HepG2 (cell line): ENCODE measurements at regions not wholly inside any gene's neighbourhood (a gene's known extent, or its start where the extent isn't known, plus 50 kb on each side); places are given as distances from the start of the nearest gene placed in this dataset.

Experiments used
- ATAC-seq: fragments of 200-7000 bp; cut with Tn5 transposase; 3 replicates; pipeline ENCODE4 v1.9.1; 2020; ENCODE audit warnings: mild to moderate bottlenecking, moderate library complexity
- BruUV-seq: library from RNA; stranded (reverse); fragments of 400-500 nt; replicated peaks from 2 replicates; lab custom pipeline; 2021; lab: Mats Ljungman, UMichigan
- CTCF ChIA-PET: fragments of 300-600 bp; formaldehyde crosslinking; extraction: SDS; loops from one replicate; lab custom pipeline; 2021; ENCODE audit warnings: low total read pairs, inconsistent platforms, low intra/inter-chr PET ratio; lab: Yijun Ruan, JAX
- POLR2A ChIA-PET: fragments of 350-600 bp; sonication (Branson Sonifier 250); formaldehyde crosslinking; loops from one replicate; lab custom pipeline; 2020; ENCODE audit warnings: antibody characterized with exemption, inconsistent platforms; lab: Yijun Ruan, JAX
- DNase-seq: peaks from one replicate; pipeline ENCODE4 v3.0.0-alpha.2; 2015; ENCODE audit warnings: low spot score
- FAIRE-seq: peaks from 3 replicates; lab custom pipeline; 2011; peaks lifted over from hg19 to GRCh38; lab: Jason Lieb, UNC
- H2AFZ ChIP-seq: one replicate; pipeline ENCODE4 v1.6.1; 2011; ENCODE audit warnings: low read length, inconsistent platforms
- H3K27ac ChIP-seq: fragments of 300-600 bp; 3 replicates; pipeline ENCODE4 v1.8.0; 2011; ENCODE audit warnings: mixed run types, mild to moderate bottlenecking, mixed read lengths, low read length, inconsistent platforms; ENCODE audit not compliant: insufficient read depth; ENCODE audit errors: extremely low read length
- H3K27me3 ChIP-seq, 2 experiments: fragments of 200-600 bp in 1 of 2; 2 replicates in 1 of 2; 3 replicates in 1 of 2; pipeline versions ENCODE4 v1.6.0 to v1.8.0; 2011; ENCODE audit warnings: low read length in 2 of 2, mild to moderate bottlenecking in 2 of 2, moderate library complexity in 2 of 2, inconsistent platforms in 1 of 2; ENCODE audit not compliant: insufficient read depth in 2 of 2, control insufficient read depth in 1 of 2
- H3K36me3 ChIP-seq, 2 experiments: fragments of 200-600 bp in 1 of 2; replicated peaks in 1 of 2; 2 replicates in 1 of 2; 3 replicates in 1 of 2; pipeline versions ENCODE4 v1.5.1 to v1.8.0; 2011; ENCODE audit warnings: low read length in 2 of 2, inconsistent platforms in 1 of 2; ENCODE audit not compliant: insufficient read depth in 2 of 2, control insufficient read depth in 1 of 2
- H3K4me1 ChIP-seq: 2 replicates; pipeline ENCODE4 v1.5.1; 2012; ENCODE audit warnings: low read length, inconsistent platforms; ENCODE audit not compliant: insufficient read depth
- H3K4me2 ChIP-seq: 2 replicates; pipeline ENCODE4 v1.6.0; 2011; ENCODE audit warnings: low read depth, low read length, inconsistent platforms
- H3K4me3 ChIP-seq, 3 experiments: fragments of 200-600 bp in 1 of 3; sonication (generic), shearing (Covaris generic) in 1 of 3; replicated peaks in 1 of 3; 2 replicates each; pipeline ENCODE4 v1.5.1; 2011 to 2016; ENCODE audit warnings: low read length in 3 of 3, inconsistent platforms in 2 of 3, low read depth in 2 of 3, mild to moderate bottlenecking in 2 of 3, control low read depth in 1 of 3, mixed read lengths in 1 of 3; ENCODE audit not compliant: insufficient read depth in 1 of 3
- H3K79me2 ChIP-seq: one replicate; pipeline ENCODE4 v1.6.1; 2011; ENCODE audit warnings: low read length, inconsistent platforms; ENCODE audit not compliant: insufficient read depth
- H3K9ac ChIP-seq: 2 replicates; pipeline ENCODE4 v1.6.0; 2011; ENCODE audit warnings: mild to moderate bottlenecking, low read depth, low read length, inconsistent platforms; ENCODE audit not compliant: insufficient read depth
- H3K9me3 ChIP-seq: 2 replicates; pipeline ENCODE4 v1.5.1; 2012; ENCODE audit warnings: mild to moderate bottlenecking, low read length
- H4K20me1 ChIP-seq: 2 replicates; pipeline ENCODE4 v1.6.0; 2011; ENCODE audit warnings: inconsistent platforms, mild to moderate bottlenecking, low read length, moderate library complexity; ENCODE audit not compliant: insufficient read depth
- CCAR2 ChIP-seq: fragments of 200-400 bp; formaldehyde crosslinking; optimal IDR thresholded peaks from 2 replicates; pipeline ENCODE3; 2018; ENCODE audit warnings: low read depth, mild to moderate bottlenecking, low read length, moderate library complexity
- CCDC6 ChIP-seq: sonication (generic); formaldehyde crosslinking; IDR thresholded peaks from 2 replicates; pipeline ENCODE4 v1.8.1; 2022; ENCODE audit warnings: mild to moderate bottlenecking, missing genetic modification reagents, moderate library complexity
- HNF1A ChIP-seq, 2 experiments: sonication (generic) in 1 of 2; formaldehyde crosslinking in 1 of 2; IDR thresholded peaks; 2 replicates each; pipeline versions ENCODE4 v1.4.0 to v1.6.1; 2016 to 2020; ENCODE audit warnings: borderline replicate concordance in 1 of 2, low read depth in 1 of 2, mild to moderate bottlenecking in 1 of 2, missing genetic modification reagents in 1 of 2
- KLF6 ChIP-seq: IDR thresholded peaks from 2 replicates; pipeline ENCODE4 v1.8.0; 2016; ENCODE audit warnings: missing biosample characterization, missing genetic modification reagents
- PHF21A ChIP-seq: sonication (generic); formaldehyde crosslinking; IDR thresholded peaks from 2 replicates; pipeline ENCODE4 v1.5.0; 2020; ENCODE audit warnings: mild to moderate bottlenecking, missing genetic modification reagents
- RXRB ChIP-seq: IDR thresholded peaks from 2 replicates; pipeline ENCODE4 v1.6.1; 2016; ENCODE audit warnings: borderline replicate concordance, missing genetic modification reagents, missing compliant biosample characterization
- SMAD1 ChIP-seq: sonication (generic); formaldehyde crosslinking; IDR thresholded peaks from 2 replicates; pipeline ENCODE4 v1.4.0; 2020; ENCODE audit warnings: missing genetic modification reagents, low read depth, mild to moderate bottlenecking, borderline replicate concordance
- TCF7 ChIP-seq: sonication (generic); IDR thresholded peaks from 2 replicates; pipeline ENCODE4 v1.6.1; 2016; ENCODE audit warnings: antibody characterized with exemption, low read depth
- TEAD2 ChIP-seq: sonication (generic); formaldehyde crosslinking; IDR thresholded peaks from 2 replicates; pipeline ENCODE4 v1.9.0; 2021; ENCODE audit warnings: missing genetic modification reagents
- TRIM22 ChIP-seq: fragments of 450-650 bp; IDR thresholded peaks from 2 replicates; pipeline ENCODE4 v1.6.1; 2017
- ZNF441 ChIP-seq: sonication (generic); formaldehyde crosslinking; IDR thresholded peaks from 2 replicates; pipeline ENCODE4 v1.7.0; 2021; ENCODE audit warnings: missing genetic modification reagents, borderline replicate concordance
- ZNF563 ChIP-seq: sonication (generic); formaldehyde crosslinking; IDR thresholded peaks from 2 replicates; pipeline ENCODE4 v1.8.0; 2022; ENCODE audit warnings: mild to moderate bottlenecking, moderate library complexity, missing genetic modification reagents
- ZNF589 ChIP-seq: sonication (generic); formaldehyde crosslinking; conservative IDR thresholded peaks from 2 replicates; pipeline ENCODE4 v1.8.0; 2022; ENCODE audit warnings: mild to moderate bottlenecking, moderate library complexity, missing genetic modification reagents
- ZNF674 ChIP-seq: sonication (generic); formaldehyde crosslinking; IDR thresholded peaks from 2 replicates; pipeline ENCODE4 v1.5.0; 2020; ENCODE audit warnings: low read depth, mild to moderate bottlenecking, missing genetic modification reagents
- WGBS: methylation state at CpG from one replicate; pipeline ENCODE4 v1.1.6; 2017; ENCODE audit warnings: low lambda C conversion rate; 5-methylcytosine and 5-hydroxymethylcytosine counted together
- in situ Hi-C: cut with HindIII; loops from 2 replicates; pipeline ENCODE4 v1.10.0; 2017; ENCODE audit warnings: low pct_unique_long_range_greater_than_20kb; ENCODE audit not compliant: extremely low pct_ligation_motif_present
- intact Hi-C: fragments of 100-400 bp; cut with micrococcal nuclease; formaldehyde crosslinking; loops from one replicate; pipeline ENCODE4 v1.10.0; 2022; ENCODE audit not compliant: unreplicated experiment
- TF ChIP-seq, protein P1 (sequence below): sonication (generic); formaldehyde crosslinking; IDR thresholded peaks from 2 replicates; pipeline ENCODE4 v1.4.0; 2020; ENCODE audit warnings: mild to moderate bottlenecking, missing genetic modification reagents, borderline replicate concordance

- Histone ChIP-seq H3K4me1 (no peaks in the 10 kb centered on the region), H3K4me3 (no peak overlapping the region), H4K20me1 (no peaks in the 10 kb centered on the region), H3K36me3 (no peaks in the 10 kb centered on the region), H3K27ac (no peak overlapping the region), H3K4me2 (no peak overlapping the region), H3K9ac (no peak overlapping the region), H2AFZ (no peak overlapping the region), H3K9me3 (no peaks in the 10 kb centered on the region), H3K79me2 (no peaks in the 10 kb centered on the region), H3K27me3 (no peaks in the 10 kb centered on the region)
- TF ChIP-seq SMAD1 (CRISPR knock-in tag) = no peak
- TF ChIP-seq TCF7 = no peak
- TF ChIP-seq ZNF674 = no peak
- no peak for TF ChIP-seq CCAR2
- no peak for TF ChIP-seq TEAD2 (CRISPR knock-in tag)
- TF ChIP-seq ZNF441 (CRISPR knock-in tag) = no peak
- TF ChIP-seq RXRB = no peak
- TF ChIP-seq PHF21A (CRISPR knock-in tag) = no peak
- no peak for TF ChIP-seq CCDC6 (CRISPR knock-in tag)
- TF ChIP-seq ZNF563 (CRISPR knock-in tag) = no peak
- no peak for TF ChIP-seq KLF6 (CRISPR knock-in tag)
- TF ChIP-seq, protein P1, sequence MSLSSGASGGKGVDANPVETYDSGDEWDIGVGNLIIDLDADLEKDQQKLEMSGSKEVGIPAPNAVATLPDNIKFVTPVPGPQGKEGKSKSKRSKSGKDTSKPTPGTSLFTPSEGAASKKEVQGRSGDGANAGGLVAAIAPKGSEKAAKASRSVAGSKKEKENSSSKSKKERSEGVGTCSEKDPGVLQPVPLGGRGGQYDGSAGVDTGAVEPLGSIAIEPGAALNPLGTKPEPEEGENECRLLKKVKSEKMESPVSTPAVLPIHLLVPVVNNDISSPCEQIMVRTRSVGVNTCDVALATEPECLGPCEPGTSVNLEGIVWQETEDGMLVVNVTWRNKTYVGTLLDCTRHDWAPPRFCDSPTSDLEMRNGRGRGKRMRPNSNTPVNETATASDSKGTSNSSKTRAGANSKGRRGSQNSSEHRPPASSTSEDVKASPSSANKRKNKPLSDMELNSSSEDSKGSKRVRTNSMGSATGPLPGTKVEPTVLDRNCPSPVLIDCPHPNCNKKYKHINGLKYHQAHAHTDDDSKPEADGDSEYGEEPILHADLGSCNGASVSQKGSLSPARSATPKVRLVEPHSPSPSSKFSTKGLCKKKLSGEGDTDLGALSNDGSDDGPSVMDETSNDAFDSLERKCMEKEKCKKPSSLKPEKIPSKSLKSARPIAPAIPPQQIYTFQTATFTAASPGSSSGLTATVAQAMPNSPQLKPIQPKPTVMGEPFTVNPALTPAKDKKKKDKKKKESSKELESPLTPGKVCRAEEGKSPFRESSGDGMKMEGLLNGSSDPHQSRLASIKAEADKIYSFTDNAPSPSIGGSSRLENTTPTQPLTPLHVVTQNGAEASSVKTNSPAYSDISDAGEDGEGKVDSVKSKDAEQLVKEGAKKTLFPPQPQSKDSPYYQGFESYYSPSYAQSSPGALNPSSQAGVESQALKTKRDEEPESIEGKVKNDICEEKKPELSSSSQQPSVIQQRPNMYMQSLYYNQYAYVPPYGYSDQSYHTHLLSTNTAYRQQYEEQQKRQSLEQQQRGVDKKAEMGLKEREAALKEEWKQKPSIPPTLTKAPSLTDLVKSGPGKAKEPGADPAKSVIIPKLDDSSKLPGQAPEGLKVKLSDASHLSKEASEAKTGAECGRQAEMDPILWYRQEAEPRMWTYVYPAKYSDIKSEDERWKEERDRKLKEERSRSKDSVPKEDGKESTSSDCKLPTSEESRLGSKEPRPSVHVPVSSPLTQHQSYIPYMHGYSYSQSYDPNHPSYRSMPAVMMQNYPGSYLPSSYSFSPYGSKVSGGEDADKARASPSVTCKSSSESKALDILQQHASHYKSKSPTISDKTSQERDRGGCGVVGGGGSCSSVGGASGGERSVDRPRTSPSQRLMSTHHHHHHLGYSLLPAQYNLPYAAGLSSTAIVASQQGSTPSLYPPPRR (CRISPR knock-in tag) = no peak
- TF ChIP-seq HNF1A (IDR thresholded peaks at IDR 0.05; ENCODE audit: low read depth) = no peak
- no peak for TF ChIP-seq HNF1A (CRISPR knock-in tag; IDR thresholded peaks at IDR 0.05; ENCODE audit: borderline replicate concordance)
- TF ChIP-seq ZNF589 (CRISPR knock-in tag) = no peak
- no peak for TF ChIP-seq TRIM22
- intact Hi-C loops = no loop called here
- ChIA-PET POLR2A (no interaction called here), CTCF (no interaction called here)
- DNase-seq = no peak
- in situ Hi-C loops = no loop called here
- ATAC-seq = no peak
- no TSS peak for BruUV-seq
- WGBS = 8% methylated on average over 3 of the region's 3 CpGs
- FAIRE-seq = no peak
Observed at GRCh38 chr2:7627583-7627982, 710.4 kb downstream of the RNF144A start.
